Activated CD4-positive, alpha-beta memory T cell treated with anti-CD3 and anti-CD28 coated beads for 36 hours (primary cell): ENCODE measurements at regions not wholly inside any gene's neighbourhood (a gene's known extent, or its start where the extent isn't known, plus 50 kb on each side); places are given as distances from the start of the nearest gene placed in this dataset.

Source experiments
- CTCF ChIA-PET: fragments of 350-600 bp; sonication (Branson Sonifier 250); formaldehyde crosslinking; loops from one replicate; lab custom pipeline; 2021; ENCODE audit warnings: antibody characterized with exemption, inconsistent platforms; lab: Charles Lee
- POLR2A ChIA-PET: fragments of 350-600 bp; sonication (Branson Sonifier 250); formaldehyde crosslinking; loops from one replicate; lab custom pipeline; 2021; ENCODE audit warnings: antibody characterized with exemption; lab: Charles Lee
- DNase-seq: peaks from one replicate; pipeline ENCODE4 v3.0.0-alpha.2; 2020
- H3K27ac Mint-ChIP-seq: one replicate; pipeline ENCODE4 v1.8.0; 2021; ENCODE audit warnings: mixed read lengths
- H3K27me3 Mint-ChIP-seq: one replicate; pipeline ENCODE4 v1.8.0; 2021; ENCODE audit warnings: mixed read lengths
- H3K36me3 Mint-ChIP-seq: one replicate; pipeline ENCODE4 v1.8.0; 2021; ENCODE audit warnings: mixed read lengths
- H3K4me1 Mint-ChIP-seq: one replicate; pipeline ENCODE4 v1.8.0; 2021; ENCODE audit warnings: low read depth, mixed read lengths
- H3K4me3 Mint-ChIP-seq: one replicate; pipeline ENCODE4 v1.8.0; 2021; ENCODE audit warnings: mild to moderate bottlenecking, mixed read lengths
- H3K9me3 Mint-ChIP-seq: one replicate; pipeline ENCODE4 v1.8.0; 2021; ENCODE audit warnings: mixed read lengths
- intact Hi-C: fragments of 100-400 bp; cut with micrococcal nuclease; formaldehyde crosslinking; loops from one replicate; pipeline ENCODE4 v1.15.1; 2023

DNA sequence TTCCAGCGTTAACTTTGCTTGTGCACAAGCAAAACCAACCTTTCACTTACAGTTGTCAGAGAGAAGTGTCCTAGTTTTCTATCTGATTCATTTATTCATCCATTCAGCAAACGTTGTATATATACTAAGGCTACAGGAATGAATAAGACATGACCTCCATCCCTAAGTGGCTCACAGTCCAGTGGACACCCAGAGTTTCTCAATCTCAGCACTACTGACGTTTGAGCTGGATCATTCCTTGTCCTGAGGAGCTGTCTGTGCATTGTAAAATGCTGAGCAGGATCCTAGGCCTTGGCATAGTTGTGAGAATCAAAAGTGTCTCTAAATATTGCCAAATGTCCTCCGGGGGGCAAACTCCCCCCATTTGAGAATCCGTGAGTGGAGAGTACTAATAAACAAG is 166.7 kb upstream of the PRKCQ start:
- ChIA-PET POLR2A (no interaction called here), CTCF (no interaction called here)
- peaks cover 10% of the 10 kb centered on the region for H3K27me3 Mint-ChIP-seq
- H3K4me1 Mint-ChIP-seq = no peaks in the 10 kb centered on the region
- intact Hi-C loops = no loop called here
- DNase-seq = no peak
- no peak overlapping the region for H3K4me3 Mint-ChIP-seq
- no peaks in the 10 kb centered on the region for H3K36me3 Mint-ChIP-seq
- no peak overlapping the region for H3K27ac Mint-ChIP-seq
- H3K9me3 Mint-ChIP-seq = peaks cover 4% of the 10 kb centered on the region

GRCh38 chr10:6743291-6743849 is 163.3 kb upstream of the PRKCQ start:
- intact Hi-C loops = no loop called here
- no peaks in the 10 kb centered on the region for H3K4me1 Mint-ChIP-seq
- ChIA-PET POLR2A (no interaction called here), CTCF (no interaction called here)
- H3K9me3 Mint-ChIP-seq = no peaks in the 10 kb centered on the region
- peaks cover 13% of the 10 kb centered on the region for H3K27me3 Mint-ChIP-seq
- DNase-seq = no peak
- H3K36me3 Mint-ChIP-seq = no peaks in the 10 kb centered on the region
- H3K4me3 Mint-ChIP-seq = no peak overlapping the region
- no peak overlapping the region for H3K27ac Mint-ChIP-seq

DNA sequence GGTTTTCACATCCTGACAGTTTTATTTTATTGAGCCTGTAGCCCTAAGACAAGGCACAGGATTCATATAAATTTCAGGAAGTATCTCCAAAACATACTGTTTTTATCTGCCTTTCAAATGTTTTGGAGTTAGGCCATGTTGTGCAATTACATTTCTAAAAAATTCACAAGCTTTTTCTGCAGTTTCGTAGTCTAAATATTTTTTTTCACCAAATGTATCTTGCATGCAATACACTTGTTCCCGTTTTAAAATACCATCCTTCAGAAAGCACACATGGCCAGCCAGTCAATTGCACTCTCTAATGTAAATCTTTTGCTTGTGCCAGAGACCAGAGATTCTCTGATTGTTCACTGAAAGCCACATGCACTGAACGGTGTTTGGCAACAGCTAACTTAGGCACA is 161.5 kb upstream of the PRKCQ start:
- H3K4me1 Mint-ChIP-seq = peaks cover 3% of the 10 kb centered on the region
- POLR2A ChIA-PET = no interaction called here
- no peak overlapping the region for H3K27ac Mint-ChIP-seq
- no peak overlapping the region for H3K4me3 Mint-ChIP-seq
- intact Hi-C loops = no loop called here
- no peaks in the 10 kb centered on the region for H3K36me3 Mint-ChIP-seq
- H3K9me3 Mint-ChIP-seq = no peaks in the 10 kb centered on the region
- H3K27me3 Mint-ChIP-seq = peaks cover 13% of the 10 kb centered on the region
- DNase-seq = no peak
- CTCF ChIA-PET = no interaction called here

DNA sequence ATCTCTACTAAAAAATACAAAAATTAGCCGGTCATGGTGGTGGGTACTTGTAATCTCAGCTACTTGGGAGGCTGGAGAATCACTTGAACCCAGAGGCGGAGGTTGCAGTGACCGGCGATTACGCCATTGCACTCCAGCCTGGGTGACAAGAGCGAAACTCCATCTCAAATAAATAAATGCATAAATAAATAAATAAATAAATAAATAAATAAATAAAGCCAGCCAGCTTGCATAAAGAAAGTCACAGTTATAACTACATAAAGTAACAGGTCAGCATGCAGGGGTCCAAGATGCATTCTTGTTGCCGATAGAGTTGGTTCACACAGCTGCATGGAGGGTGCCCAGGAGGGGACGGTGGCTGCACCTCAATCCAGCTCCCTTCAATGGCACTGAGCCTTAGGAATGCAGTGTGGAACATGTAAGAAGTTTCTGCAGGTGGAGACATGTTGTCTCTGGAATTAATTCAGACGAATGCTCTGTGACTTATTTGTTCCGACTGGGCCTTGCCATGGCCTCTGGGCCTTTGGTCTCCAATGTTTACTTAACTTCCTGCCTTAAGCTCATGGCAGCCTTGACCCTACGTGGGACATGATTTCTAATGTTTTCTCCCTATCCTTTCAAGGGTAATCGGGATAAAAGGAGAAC is 159.6 kb upstream of the PRKCQ start:
- CTCF ChIA-PET = no interaction called here
- no peaks in the 10 kb centered on the region for H3K36me3 Mint-ChIP-seq
- H3K27me3 Mint-ChIP-seq = peaks cover 18% of the 10 kb centered on the region
- POLR2A ChIA-PET = no interaction called here
- intact Hi-C loops = no loop called here
- H3K4me1 Mint-ChIP-seq = peaks cover 3% of the 10 kb centered on the region
- no peaks in the 10 kb centered on the region for H3K9me3 Mint-ChIP-seq
- DNase-seq = no peak
- no peak overlapping the region for H3K4me3 Mint-ChIP-seq
- no peak overlapping the region for H3K27ac Mint-ChIP-seq

- Mint-ChIP-seq H3K36me3 (no peaks in the 10 kb centered on the region), H3K27me3 (peaks cover 26% of the 10 kb centered on the region), H3K4me3 (no peak overlapping the region), H3K27ac (no peak overlapping the region), H3K4me1 (peaks cover 3% of the 10 kb centered on the region), H3K9me3 (no peaks in the 10 kb centered on the region)
- ChIA-PET CTCF (no interaction called here), POLR2A (no interaction called here)
- DNase-seq = no peak
- intact Hi-C loops = no loop called here
Observed at GRCh38 chr10:6738112-6738768, 158.2 kb upstream of the PRKCQ start.

- intact Hi-C loops = no loop called here
- no peak for DNase-seq
- no peaks in the 10 kb centered on the region for H3K9me3 Mint-ChIP-seq
- H3K4me3 Mint-ChIP-seq = no peak overlapping the region
- ChIA-PET CTCF (no interaction called here), POLR2A (no interaction called here)
- peaks cover 3% of the 10 kb centered on the region for H3K4me1 Mint-ChIP-seq
- no peaks in the 10 kb centered on the region for H3K36me3 Mint-ChIP-seq
- H3K27me3 Mint-ChIP-seq = peaks cover 31% of the 10 kb centered on the region
- no peak overlapping the region for H3K27ac Mint-ChIP-seq
Observed at GRCh38 chr10:6737758-6738111, 157.7 kb upstream of the PRKCQ start.

- intact Hi-C loops = no loop called here
- no peaks in the 10 kb centered on the region for H3K36me3 Mint-ChIP-seq
- H3K4me1 Mint-ChIP-seq = peaks cover 3% of the 10 kb centered on the region
- no peak for DNase-seq
- H3K9me3 Mint-ChIP-seq = no peaks in the 10 kb centered on the region
- POLR2A ChIA-PET = no interaction called here
- H3K27ac Mint-ChIP-seq = no peak overlapping the region
- CTCF ChIA-PET = no interaction called here
- peaks cover 32% of the 10 kb centered on the region for H3K27me3 Mint-ChIP-seq
- no peak overlapping the region for H3K4me3 Mint-ChIP-seq
Observed at GRCh38 chr10:6737080-6737641, 157.1 kb upstream of the PRKCQ start.

DNA sequence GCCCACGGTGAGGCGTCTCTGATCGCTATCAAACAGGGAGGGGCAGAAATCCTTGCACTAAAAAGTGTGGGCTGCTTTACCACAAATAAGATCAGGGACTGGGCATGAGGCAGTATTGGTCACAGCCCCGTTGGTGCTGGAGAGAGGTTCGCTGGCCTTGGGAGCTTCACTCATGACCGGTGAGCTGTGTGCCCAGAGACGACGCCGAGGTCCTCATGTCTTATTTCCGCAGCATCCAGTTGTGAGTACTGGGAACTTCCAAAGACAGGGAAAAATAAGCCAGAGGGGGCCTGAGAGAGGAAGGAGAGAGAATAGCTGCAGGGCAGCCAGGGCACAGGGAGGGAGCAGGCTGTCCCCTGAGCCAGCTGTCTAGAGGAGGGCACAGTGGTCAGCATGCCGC is 154.2 kb upstream of the PRKCQ start:
- intact Hi-C loops = no loop called here
- Mint-ChIP-seq H3K27ac (no peak overlapping the region), H3K4me3 (no peak overlapping the region), H3K36me3 (no peaks in the 10 kb centered on the region), H3K27me3 (peaks cover 45% of the 10 kb centered on the region), H3K9me3 (no peaks in the 10 kb centered on the region), H3K4me1 (peaks cover 3% of the 10 kb centered on the region)
- DNase-seq = no peak
- ChIA-PET POLR2A (no interaction called here), CTCF (no interaction called here)

GRCh38 chr10:6729861-6730344 is 149.8 kb upstream of the PRKCQ start:
- Mint-ChIP-seq H3K4me3 (no peak overlapping the region), H3K27me3 (peaks cover 61% of the 10 kb centered on the region), H3K27ac (no peak overlapping the region), H3K9me3 (no peaks in the 10 kb centered on the region), H3K36me3 (no peaks in the 10 kb centered on the region), H3K4me1 (no peaks in the 10 kb centered on the region)
- intact Hi-C loops = no loop called here
- POLR2A ChIA-PET = no interaction called here
- no peak for DNase-seq
- CTCF ChIA-PET = no interaction called here

DNA sequence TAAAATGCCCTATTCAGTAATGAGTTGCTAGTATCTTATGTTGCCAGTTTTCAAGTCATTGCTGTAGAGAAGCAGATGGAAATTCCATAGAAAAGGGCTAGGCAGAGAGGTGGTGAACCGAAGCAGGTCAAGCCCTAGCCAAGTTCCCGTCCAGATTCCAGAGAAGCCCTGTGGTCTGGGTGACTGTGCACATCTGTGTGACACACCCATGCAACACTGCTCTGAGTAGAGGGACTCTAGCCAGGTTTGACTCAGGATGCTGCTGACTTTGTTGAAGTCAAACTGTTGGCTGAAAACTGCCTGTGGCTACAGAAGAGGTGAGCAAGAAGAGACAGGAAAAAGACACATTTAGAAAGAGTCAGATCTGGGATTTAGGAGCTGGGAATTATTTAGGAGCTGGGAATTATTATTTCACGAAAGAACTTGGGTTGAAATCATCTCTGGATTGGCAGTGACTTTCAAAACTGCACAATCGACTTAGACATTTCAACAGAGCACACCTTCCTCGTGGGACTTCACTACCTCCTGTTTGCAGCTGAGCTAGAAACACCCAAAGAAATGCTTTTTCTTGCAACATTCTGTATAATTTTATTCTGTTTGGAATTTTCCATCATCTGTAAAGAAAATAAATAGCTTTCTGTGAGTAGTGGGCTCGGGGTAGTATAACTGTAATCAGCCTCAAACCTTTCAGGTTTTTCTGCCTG is 149.1 kb upstream of the PRKCQ start:
- no peak overlapping the region for H3K27ac Mint-ChIP-seq
- H3K36me3 Mint-ChIP-seq = no peaks in the 10 kb centered on the region
- ChIA-PET POLR2A (no interaction called here), CTCF (no interaction called here)
- H3K27me3 Mint-ChIP-seq = peaks cover 65% of the 10 kb centered on the region
- intact Hi-C loops = no loop called here
- DNase-seq = no peak
- H3K9me3 Mint-ChIP-seq = no peaks in the 10 kb centered on the region
- no peak overlapping the region for H3K4me3 Mint-ChIP-seq
- no peaks in the 10 kb centered on the region for H3K4me1 Mint-ChIP-seq

GRCh38 chr10:6726924-6727323 is 146.8 kb upstream of the PRKCQ start:
- Mint-ChIP-seq H3K4me3 (no peak overlapping the region), H3K9me3 (no peaks in the 10 kb centered on the region), H3K4me1 (peaks cover 2% of the 10 kb centered on the region), H3K36me3 (no peaks in the 10 kb centered on the region), H3K27me3 (peaks cover 64% of the 10 kb centered on the region), H3K27ac (no peak overlapping the region)
- intact Hi-C loops = no loop called here
- POLR2A ChIA-PET = no interaction called here
- no peak for DNase-seq
- CTCF ChIA-PET = no interaction called here

DNA sequence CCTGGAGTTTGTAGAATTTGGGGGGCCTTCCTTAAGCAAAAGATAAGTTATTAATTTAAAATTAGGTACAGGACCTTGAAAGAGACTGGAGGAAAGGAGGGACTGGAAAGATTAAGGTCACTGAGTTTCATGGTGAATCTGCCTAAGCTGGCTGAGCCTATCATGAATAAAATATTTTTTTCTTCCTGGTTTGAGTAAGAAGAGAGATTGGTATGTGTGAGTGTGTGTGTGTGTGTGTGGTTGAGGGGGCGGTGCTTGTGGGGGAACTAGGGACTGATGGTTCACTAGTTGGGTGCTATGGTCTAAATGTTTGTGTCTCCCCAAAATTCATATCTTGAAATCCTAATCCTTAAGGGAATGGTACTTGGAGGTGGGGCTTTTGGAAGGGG is 142.5 kb upstream of the PRKCQ start:
- Mint-ChIP-seq H3K36me3 (no peaks in the 10 kb centered on the region), H3K9me3 (no peaks in the 10 kb centered on the region), H3K27ac (no peak overlapping the region), H3K4me1 (peaks cover 2% of the 10 kb centered on the region), H3K27me3 (peaks cover 54% of the 10 kb centered on the region), H3K4me3 (no peak overlapping the region)
- intact Hi-C loops = no loop called here
- ChIA-PET CTCF (no interaction called here), POLR2A (no interaction called here)
- DNase-seq = peak; percentile 34
